Right cardiac atrium (tissue), 5 donors: ENCODE measurements at regions not wholly inside any gene's neighbourhood (a gene's known extent, or its start where the extent isn't known, plus 50 kb on each side); places are given as distances from the start of the nearest gene placed in this dataset.
A peak's percentile ranks its signal among the peaks of the same experiment; 100 is the strongest.

Experiments used
- ATAC-seq, 2 donors: fragments of 200-7000 bp; cut with Tn5 transposase; one replicate each; pipeline versions ENCODE4 v1.8.0 to v1.9.1; 2020; ENCODE audit warnings: moderate library complexity in 2 of 2, mild to moderate bottlenecking in 1 of 2
- DNase-seq, 3 donors: peaks; one replicate each; pipeline ENCODE4 v3.0.0-alpha.2; 2020
- H3K27ac ChIP-seq: one replicate; pipeline ENCODE4 v1.5.1; 2013; ENCODE audit warnings: mild to moderate bottlenecking, low read length, control low read depth, moderate library complexity
- H3K27me3 ChIP-seq: one replicate; pipeline ENCODE4 v1.6.1; 2013; ENCODE audit not compliant: control insufficient read depth, insufficient read depth
- H3K4me1 ChIP-seq: one replicate; pipeline ENCODE4 v1.6.1; 2013; ENCODE audit warnings: low read length; ENCODE audit not compliant: control insufficient read depth, insufficient read depth
- H3K4me3 ChIP-seq: one replicate; pipeline ENCODE4 v1.5.1; 2013; ENCODE audit warnings: low read length, control low read depth
- H3K9me3 ChIP-seq: one replicate; pipeline ENCODE4 v1.6.1; 2013; ENCODE audit warnings: low read length; ENCODE audit not compliant: control insufficient read depth
- WGBS: extraction: QIAGEN DNeasy Blood & Tissue Kit; methylation state at CpG from one replicate; pipeline ENCODE4 v1.1.7; 2013; 5-methylcytosine and 5-hydroxymethylcytosine counted together
- intact Hi-C, 4 donors: fragments of 100-400 bp; cut with DNase I; formaldehyde crosslinking; loops; one replicate each; pipeline versions ENCODE4 v1.11.0 to v1.14.0; 2022 to 2023
- donor health status: healthy with polysubstance abuse.
- donor health status: DM: no; HTN: yes; CAD: no.
- donor health status: DM: no; HTN: no; CAD: no.
- donor health status: DM: no; HTN: yes; CAD: no; lungs with severe emphysema.
- donor health status: DM: yes; HTN: yes; CAD: no.

- 88% methylated on average over 15 of the region's 15 CpGs for WGBS
- no peaks in the 10 kb centered on the region for H3K27me3 ChIP-seq
- DNase-seq (no peak), ATAC-seq (no peak)
- H3K9me3 ChIP-seq, result no peaks in the 10 kb centered on the region
- H3K4me3 ChIP-seq, result no peak overlapping the region
- no peaks in the 10 kb centered on the region for H3K4me1 ChIP-seq
- intact Hi-C loops, result no loop called here
- no peak overlapping the region for H3K27ac ChIP-seq
Measured at GRCh38 chr22:49721211-49721763, 106.4 kb downstream of the BRD1 start.

DNA sequence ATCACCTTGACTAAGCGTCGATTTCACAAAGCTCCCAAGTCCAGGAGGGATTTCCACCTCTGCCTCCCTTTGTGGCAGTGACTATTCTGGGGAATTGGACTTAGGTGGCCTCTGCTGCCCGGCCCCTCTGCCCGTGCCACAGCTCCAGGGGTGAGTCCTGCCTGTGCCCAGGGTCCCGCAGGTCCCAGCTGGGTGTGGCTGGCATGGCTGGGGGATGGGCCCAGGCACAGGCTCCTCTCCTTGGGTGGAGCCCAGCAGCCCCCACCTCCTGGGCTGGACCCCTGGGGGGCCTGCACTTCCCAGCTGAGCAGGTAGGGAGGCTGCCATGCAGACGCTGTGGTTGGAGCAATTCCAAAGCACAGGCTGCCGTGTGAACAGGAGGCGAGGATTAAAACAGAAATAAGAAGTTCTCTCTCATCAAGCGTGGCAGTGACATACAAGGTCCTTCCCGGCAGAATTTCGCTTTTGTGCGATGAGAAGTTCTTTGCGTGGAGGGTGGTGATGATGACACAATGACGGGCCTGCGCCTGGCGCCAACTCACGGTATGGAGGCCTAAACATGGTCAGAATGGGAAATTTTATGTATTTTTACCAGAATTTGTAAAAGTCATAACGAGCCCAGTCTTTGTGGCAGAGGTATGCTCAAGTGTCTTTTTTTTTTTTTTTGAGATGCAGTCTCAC, 107.3 kb downstream of the BRD1 start:
- H3K27me3 ChIP-seq, result no peaks in the 10 kb centered on the region
- intact Hi-C loops, result no loop called here
- H3K27ac ChIP-seq, result no peak overlapping the region
- no peak overlapping the region for H3K4me3 ChIP-seq
- no peaks in the 10 kb centered on the region for H3K4me1 ChIP-seq
- H3K9me3 ChIP-seq, result no peaks in the 10 kb centered on the region
- DNase-seq, result no peak
- 82% methylated on average over 18 of the region's 18 CpGs for WGBS
- ATAC-seq, result no peak

GRCh38 chr22:49719046-49719445, 108.6 kb downstream of the BRD1 start:
- no peaks in the 10 kb centered on the region for H3K27me3 ChIP-seq
- 78% methylated on average over 10 of the region's 10 CpGs for WGBS
- intact Hi-C loops, result no loop called here
- ATAC-seq (no peak), DNase-seq (no peak)
- no peaks in the 10 kb centered on the region for H3K4me1 ChIP-seq
- no peak overlapping the region for H3K27ac ChIP-seq
- no peak overlapping the region for H3K4me3 ChIP-seq
- H3K9me3 ChIP-seq, result no peaks in the 10 kb centered on the region

GRCh38 chr22:49718396-49718795, 109.3 kb downstream of the BRD1 start:
- Histone ChIP-seq H3K27me3 (no peaks in the 10 kb centered on the region), H3K27ac (no peak overlapping the region), H3K9me3 (no peaks in the 10 kb centered on the region), H3K4me1 (no peaks in the 10 kb centered on the region), H3K4me3 (no peak overlapping the region)
- WGBS, result 73% methylated on average over 7 of the region's 7 CpGs
- no peak for ATAC-seq
- intact Hi-C loops, result no loop called here
- DNase-seq, result no peak

DNA sequence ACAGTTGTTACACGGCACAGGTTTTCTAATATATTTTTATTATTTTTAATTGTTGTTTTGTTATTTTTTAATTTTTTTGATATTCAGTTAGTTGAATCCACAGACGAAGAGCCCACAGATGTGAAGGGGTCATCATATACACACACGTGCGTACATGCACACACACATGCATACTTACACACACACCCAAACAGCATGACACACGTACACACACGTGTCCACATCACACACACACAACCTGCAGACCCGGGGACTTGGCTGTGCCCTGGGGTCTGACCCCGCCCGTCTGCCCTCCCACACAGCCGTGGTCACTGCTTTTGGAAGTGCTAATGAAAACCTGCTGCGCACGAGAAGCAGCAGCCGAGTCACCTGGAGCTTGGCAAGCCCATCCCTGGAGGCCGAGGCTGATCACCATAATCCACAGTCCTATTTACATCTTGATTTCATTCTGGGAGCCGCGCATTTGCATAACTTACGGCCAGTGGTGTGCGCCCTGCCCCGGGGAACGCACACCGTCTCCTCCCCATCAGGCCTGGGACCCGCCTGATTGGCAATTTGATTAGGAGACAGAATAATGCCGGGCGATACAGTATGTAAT, 110.3 kb downstream of the BRD1 start:
- Histone ChIP-seq H3K27ac (no peak overlapping the region), H3K27me3 (no peaks in the 10 kb centered on the region), H3K4me1 (no peaks in the 10 kb centered on the region), H3K4me3 (no peak overlapping the region), H3K9me3 (no peaks in the 10 kb centered on the region)
- DNase-seq (no peak), ATAC-seq (no peak)
- 75% methylated on average over 24 of the region's 24 CpGs for WGBS
- intact Hi-C loops, result no loop called here

DNA sequence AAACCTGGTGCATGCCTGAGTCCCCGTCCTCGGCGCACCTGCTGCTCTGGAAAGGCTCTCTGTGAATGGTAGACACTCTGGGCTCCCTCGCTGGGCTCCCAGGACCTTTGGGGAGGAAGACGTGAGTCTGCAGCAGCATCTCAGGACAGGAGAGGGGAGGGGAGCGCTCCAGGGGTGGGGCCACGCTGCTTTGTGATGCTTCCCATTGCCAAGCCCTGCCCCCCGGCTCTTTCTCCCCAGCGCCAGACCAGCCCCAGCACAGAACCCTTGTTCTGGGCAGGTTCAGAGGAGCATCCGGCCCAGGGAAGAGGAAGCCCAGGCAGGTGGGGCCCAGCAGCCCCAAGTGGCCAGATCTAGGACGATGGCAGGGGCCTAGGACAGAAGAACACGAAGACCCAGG, 111.2 kb downstream of the BRD1 start:
- intact Hi-C loops, result no loop called here
- H3K27ac ChIP-seq, result no peak overlapping the region
- H3K4me3 ChIP-seq, result no peak overlapping the region
- ATAC-seq (no peak), DNase-seq (no peak)
- no peaks in the 10 kb centered on the region for H3K4me1 ChIP-seq
- WGBS, result 59% methylated on average over 12 of the region's 12 CpGs
- H3K27me3 ChIP-seq, result no peaks in the 10 kb centered on the region
- H3K9me3 ChIP-seq, result no peaks in the 10 kb centered on the region

- DNase-seq (no peak), ATAC-seq (no peak)
- Histone ChIP-seq H3K27ac (no peak overlapping the region), H3K4me3 (no peak overlapping the region), H3K9me3 (no peaks in the 10 kb centered on the region), H3K4me1 (no peaks in the 10 kb centered on the region), H3K27me3 (no peaks in the 10 kb centered on the region)
- 92% methylated on average over 3 of the region's 3 CpGs for WGBS
- intact Hi-C loops, result no loop called here
Measured at GRCh38 chr22:49715450-49715849, 112.2 kb downstream of the BRD1 start.

- intact Hi-C loops, result no loop called here
- no peak for ATAC-seq
- 49% methylated on average over 15 of the region's 15 CpGs for WGBS
- no peak for DNase-seq
- Histone ChIP-seq H3K9me3 (peaks cover 5% of the 10 kb centered on the region), H3K27me3 (no peaks in the 10 kb centered on the region), H3K27ac (no peak overlapping the region), H3K4me3 (no peak overlapping the region), H3K4me1 (no peaks in the 10 kb centered on the region)
Measured at GRCh38 chr22:49713003-49713402, 114.7 kb downstream of the BRD1 start.

GRCh38 chr22:49712195-49712791, 115.4 kb downstream of the BRD1 start:
- DNase-seq, result no peak

DNA sequence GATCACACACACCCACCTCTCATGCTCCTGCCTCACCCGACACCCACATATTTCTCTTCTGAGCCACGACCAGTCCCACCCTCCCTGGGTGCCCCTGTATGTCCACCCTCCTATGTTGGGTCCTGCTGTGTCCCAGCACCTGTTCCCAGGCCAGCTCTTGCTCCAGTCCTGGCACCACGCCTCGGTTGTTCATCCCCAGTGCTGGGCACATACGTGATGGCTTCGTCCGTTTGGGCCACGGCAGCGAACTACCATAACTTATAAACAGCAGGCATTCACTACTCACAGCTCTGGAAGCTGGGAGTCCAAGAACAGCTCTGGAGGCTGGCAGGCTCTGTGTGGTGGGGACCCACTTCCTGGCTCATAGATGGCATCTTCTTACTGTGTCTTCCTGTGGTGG, 116.9 kb downstream of the BRD1 start:
- Histone ChIP-seq H3K9me3 (peaks cover 5% of the 10 kb centered on the region), H3K27ac (no peak overlapping the region), H3K4me1 (no peaks in the 10 kb centered on the region), H3K4me3 (no peak overlapping the region), H3K27me3 (no peaks in the 10 kb centered on the region)
- DNase-seq (no peak), ATAC-seq (no peak)
- 83% methylated on average over 9 of the region's 9 CpGs for WGBS
- intact Hi-C loops, result no loop called here

More at GRCh38 chr22:49712195-49712791, 115.4 kb downstream of the BRD1 start:
- H3K4me1 ChIP-seq, result no peaks in the 10 kb centered on the region
- H3K4me3 ChIP-seq, result no peak overlapping the region
- 29% methylated on average over 22 of the region's 22 CpGs for WGBS
- intact Hi-C loops, result no loop called here
- H3K27me3 ChIP-seq, result no peaks in the 10 kb centered on the region
- H3K27ac ChIP-seq, result no peak overlapping the region
- peak in 1 of 2 donors; percentile 43 for ATAC-seq
- H3K9me3 ChIP-seq, result peaks cover 5% of the 10 kb centered on the region

DNA sequence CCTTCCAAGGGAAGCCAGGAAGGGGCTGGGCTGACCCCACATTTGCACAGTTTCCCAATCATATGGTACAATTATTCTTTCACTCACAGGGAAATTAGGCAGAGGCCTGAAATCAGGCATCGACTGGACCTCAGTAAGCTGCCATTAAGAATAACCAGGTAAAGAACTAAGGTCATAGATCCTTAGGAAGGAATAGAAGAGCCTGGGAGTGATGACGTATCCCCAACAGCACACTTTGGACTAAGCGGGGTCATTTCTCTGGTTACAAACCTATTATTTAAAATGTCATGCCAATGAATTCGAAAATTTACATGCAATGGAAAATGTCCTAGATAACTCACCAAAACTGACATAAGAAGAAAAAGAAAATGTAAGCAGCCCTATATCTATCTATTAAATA, 118.2 kb downstream of the BRD1 start:
- DNase-seq (no peak), ATAC-seq (no peak)
- WGBS, result 70% methylated on average over 4 of the region's 4 CpGs
- intact Hi-C loops, result no loop called here
- Histone ChIP-seq H3K27me3 (no peaks in the 10 kb centered on the region), H3K27ac (no peak overlapping the region), H3K4me3 (no peak overlapping the region), H3K4me1 (no peaks in the 10 kb centered on the region), H3K9me3 (peaks cover 5% of the 10 kb centered on the region)
